Stimulated activated CD8-positive, alpha-beta memory T cell treated with anti-CD3 and anti-CD28 coated beads, Interleukin-4, amount 100 ng/mL, for 4 hours (primary cell): ENCODE measurements at regions not wholly inside any gene's neighbourhood (a gene's known extent, or its start where the extent isn't known, plus 50 kb on each side); places are given as distances from the start of the nearest gene placed in this dataset.
"Not testable (repeated sequence)": the region's sequence is repeated elsewhere in the genome, so short reads cannot be mapped to it uniquely, and the experiment has no call there.

Source experiments
- DNase-seq, 2 donors: peaks; one replicate each; pipeline ENCODE4 v3.0.0-alpha.2; 2020; ENCODE audit warnings: low read depth in 2 of 2, low spot score in 1 of 2

DNA sequence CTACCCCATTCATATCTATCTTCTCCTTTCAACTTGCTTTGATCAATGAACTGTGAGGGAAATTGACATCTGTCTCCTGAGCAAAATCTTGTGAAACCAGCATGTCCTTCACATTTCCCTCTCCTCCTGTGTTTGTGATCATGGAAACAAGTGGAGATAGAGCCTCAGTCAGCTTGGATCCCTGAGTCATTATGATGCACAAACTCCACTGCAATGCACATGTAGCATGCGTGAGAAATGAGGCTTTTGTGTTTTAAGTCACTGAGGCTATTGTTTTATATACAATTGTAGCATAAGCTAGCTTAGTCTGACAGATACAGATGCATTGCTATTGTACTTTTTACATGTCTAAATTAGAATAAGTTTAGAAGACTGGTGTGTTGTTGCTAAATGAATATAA lies 85.2 kb upstream of the HNMT start:
- DNase-seq = no peak

DNA sequence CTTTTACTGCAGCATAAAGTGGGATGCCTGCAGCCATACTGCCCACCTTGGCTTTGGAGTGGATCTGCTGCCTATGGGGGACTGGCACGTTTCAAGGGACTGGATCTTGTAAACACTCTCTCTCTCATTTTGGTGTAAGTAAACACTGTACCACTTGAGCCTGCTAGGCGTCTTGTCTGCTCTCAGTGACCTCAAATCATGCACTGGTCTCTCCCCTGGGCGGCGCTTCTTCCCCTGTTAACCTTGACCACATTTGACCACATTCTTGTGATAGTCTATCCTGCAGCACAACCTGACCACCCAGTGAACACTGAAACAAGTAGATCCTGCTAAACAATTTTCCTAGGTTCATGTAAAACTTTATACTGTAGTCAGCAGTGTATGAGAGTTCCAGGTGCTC lies 82.6 kb upstream of the HNMT start:
- DNase-seq = no peak

DNA sequence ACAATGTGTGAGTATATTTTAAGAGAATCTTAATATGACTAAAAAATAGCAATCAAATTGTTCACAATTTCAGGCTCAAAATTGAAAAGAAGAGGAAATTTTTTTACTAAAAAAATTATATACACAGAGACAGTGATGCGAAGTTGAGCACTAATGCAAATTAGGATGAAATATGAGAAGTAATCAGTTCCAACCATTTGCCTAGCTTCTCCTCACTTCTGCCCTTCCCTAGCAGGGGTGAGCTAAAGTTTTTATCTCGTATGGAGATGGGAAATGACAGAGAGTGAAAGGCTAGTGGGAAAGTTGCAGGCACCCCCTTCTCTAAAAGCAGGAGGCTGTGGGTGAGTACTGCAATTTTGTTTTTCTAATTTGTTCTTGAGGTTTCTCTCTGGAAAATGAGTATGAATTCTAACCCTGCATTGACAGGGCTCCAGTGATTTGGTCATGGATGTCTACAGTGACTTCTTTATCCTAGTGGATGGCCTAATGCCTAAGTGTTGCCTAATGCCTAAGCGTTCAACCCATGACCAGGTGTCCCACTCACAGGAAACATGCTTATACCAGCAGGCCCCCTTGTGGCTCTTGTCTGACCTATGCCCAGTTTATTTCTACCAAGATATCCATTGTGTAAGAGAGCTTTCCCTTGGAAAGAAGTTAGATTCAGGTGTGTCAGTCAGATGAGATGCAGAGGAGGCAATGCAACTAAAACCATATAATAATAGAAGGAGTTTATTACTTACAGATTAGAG lies 78.0 kb upstream of the HNMT start:
- no peak for DNase-seq

DNA sequence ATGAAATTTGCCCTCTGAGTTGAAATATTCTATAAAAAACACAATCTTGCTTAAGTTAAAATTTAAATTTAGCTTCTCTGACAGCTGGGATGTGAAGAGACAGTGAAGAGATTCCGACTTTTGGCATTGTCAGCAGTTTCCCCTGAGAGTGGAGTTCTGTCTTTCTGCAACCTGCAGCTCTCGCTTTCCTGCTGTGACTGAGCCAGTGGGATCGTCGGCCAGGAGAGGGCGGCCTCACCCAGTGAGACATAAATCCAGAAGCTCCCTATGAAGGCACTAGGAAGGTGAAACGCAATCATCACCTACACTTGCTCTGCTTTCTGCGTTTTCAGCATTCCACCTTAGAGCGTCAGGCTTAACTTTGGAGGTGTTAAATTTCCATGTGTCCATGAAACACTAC lies 75.4 kb upstream of the HNMT start:
- no peak for DNase-seq

DNA sequence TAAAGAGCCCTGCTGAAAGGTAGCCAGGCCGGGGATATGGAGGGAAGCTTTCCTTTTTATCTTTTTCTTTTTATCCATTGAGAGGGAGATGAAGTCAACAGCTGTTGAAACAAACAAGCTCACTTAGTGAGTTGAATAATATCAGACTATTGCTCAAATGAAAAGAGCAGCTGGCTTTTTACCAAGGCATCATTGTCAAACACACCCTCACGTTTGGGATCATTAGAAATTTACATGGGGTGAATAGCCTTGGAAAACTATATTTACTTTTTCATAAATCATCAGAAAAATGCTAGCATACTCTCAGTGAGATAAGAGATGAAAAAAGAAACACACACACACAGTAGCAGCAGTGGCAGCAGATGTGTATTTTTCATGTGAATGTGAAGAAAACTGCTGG lies 71.5 kb upstream of the HNMT start:
- no peak for DNase-seq

DNA sequence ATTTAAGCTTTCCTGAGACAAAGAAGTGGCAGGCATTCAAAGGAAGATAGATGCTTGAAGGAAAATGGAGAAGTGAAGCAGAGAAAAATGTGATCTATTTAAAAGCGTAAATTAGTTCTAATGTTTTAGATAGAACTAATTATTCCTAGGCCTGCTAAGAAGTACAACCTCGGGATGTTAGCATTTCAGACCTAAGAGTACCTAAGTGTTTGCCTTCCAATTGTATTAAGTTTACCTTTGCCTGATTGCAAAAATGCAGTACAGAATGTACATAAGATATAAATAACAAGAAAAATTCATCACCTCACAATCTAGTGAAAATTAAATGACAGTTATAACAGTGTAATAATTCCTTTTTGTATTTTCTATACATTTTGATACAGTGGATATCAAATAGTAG lies 71.1 kb upstream of the HNMT start:
- no peak for DNase-seq

DNA sequence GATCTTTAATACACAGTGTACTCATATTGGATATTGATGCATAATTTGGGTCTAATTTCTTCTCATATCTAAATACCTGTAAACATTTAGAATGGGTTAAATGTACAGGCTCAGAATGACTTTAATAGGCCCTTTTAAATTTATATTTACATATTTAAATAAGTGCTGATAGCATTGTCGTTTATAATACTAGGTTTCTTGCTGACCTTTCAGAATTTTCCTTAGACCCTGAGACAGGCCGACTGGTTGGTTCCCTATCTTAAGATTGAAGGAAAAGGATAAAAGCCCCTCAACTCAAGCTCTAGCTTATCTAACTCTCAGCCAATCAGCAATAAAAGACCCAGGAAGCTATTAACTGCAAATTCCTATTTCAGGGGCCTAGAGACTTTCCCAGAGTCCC lies 67.8 kb upstream of the HNMT start:
- no peak for DNase-seq

DNA sequence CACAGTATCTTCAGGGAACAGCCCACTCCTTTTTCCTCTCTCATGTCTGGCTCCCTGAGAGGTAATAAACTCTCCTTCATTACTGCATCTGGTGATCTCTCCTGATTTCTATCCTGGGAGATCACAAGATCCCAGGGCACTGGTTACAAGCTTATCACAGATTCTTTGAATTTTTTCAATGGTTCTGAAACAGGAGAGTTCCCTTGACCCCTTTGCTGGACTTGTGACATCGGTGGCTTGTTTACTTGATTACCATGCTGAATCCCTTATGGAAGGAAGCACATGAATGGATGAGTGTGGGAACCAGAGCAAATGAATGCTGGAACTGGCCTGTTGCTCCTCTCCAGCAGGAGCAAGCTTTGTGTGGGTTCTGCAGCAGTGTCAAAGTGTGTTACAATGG lies 67.2 kb upstream of the HNMT start:
- no peak for DNase-seq

DNA sequence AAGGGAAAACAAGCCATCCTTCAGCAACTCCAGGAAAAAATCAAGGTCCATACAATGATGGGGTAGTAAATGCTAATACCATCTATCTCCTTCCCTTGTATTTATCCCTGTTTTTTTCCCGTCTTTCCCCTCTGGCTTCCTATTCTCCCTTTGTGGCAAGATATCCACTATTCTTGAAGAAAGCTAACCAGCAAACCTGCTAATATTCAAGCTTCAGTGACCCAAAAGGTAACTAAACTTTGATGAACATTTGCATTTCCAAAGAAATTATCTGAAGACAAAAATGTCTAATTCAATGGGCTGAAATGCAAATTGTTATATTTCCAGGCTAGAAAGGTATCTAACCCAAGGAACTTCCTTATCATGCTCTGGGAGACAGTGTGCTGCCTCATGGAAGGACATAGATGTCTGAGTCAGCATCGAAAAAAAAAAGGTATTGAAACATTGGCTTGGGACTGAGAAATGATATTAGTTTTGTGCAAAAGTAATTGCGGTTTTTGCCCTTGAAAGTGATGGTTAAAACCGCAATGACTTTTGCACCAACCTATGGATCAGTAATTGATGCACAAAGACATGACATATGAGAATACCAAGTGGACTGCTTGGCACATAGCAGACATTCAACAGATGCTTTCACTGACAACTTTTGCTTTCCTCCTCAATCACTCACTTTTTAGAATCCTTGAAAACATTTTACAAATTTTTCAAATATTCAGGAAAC lies 63.7 kb upstream of the HNMT start:
- DNase-seq = no peak

DNA sequence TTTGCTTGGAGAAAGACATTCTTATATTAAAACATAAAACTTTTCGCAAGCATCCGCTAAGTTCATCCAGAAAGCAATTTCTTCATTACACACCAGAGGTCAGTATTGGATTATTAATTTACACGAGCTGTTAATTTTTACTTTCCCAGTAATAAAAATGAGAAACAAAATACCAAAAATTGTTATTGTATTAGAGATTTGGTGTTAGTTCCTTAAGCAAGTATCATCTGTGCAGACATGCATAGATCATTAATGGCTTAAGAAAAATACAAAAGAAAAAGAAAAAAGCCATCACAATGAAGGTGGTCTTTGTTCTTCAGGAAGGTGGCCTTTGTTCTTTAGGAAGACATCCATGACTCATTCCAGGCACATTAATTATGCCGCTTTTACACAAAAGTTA lies 53.6 kb upstream of the HNMT start:
- DNase-seq = no peak

DNA sequence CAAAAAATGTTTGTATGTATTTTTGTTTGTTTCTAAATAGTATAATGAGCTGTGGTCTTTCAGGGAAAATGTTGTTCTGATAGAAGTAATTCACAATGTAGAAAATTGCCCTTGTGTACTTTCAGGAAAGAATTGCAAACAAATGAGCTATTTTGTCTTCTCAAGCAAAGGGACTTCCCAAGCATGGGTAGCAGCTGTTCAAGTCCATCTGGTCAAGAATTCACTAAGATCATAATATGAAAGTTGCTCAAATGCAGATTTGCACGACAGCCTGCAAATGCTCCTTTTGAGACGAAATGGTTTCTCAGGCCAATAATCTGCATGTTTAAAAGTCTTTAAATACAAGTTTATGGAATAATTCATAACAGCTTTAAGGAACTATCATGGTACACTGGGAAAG lies 51.9 kb upstream of the HNMT start:
- no peak for DNase-seq

DNA sequence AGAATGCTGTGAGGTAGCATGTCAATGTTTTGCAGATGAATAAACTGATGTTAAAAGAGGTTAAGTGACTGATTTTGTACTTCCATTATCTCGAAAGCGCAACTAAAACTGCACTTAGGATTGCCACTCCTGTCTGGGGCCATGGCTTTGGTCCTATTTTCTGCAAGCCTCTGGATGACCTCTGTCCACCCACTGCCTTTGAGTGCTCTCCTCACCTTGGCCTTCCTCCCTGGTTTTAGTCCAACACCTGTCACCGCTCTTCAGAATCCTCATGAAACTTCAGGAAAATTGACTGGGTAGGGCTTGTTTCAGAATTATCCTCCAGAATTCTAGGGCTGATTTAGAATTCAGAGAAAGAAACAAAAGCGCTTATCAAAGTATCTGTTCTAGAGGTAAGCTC lies 51.1 kb upstream of the HNMT start:
- no peak for DNase-seq

DNA sequence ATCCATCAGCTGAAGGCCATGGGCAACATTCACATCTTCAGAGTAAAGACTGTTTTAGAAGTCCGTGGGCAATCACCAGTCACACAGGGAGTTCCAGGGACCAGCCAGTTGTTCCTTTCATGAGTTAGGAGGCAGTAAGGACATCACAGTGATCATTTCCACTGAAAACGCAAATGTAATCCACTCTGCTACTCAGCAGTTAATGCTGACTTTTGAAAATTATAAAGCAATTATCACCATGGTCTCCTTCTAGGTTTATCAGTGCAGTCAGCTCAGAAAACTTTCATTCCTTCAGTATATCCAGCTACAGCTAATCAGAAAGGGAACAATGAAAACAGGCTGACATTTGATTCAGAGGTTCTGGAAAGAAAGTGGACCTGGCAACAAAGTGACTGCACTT lies 50.6 kb upstream of the HNMT start:
- not testable (repeated sequence) for DNase-seq
